GM12874 (cell line): ENCODE measurements at regions not wholly inside any gene's neighbourhood (a gene's known extent, or its start where the extent isn't known, plus 50 kb on each side); places are given as distances from the start of the nearest gene placed in this dataset.

ENCODE experiments used
- CTCF ChIP-seq: IDR thresholded peaks from 2 replicates; pipeline ENCODE4 v1.5.1; 2011; ENCODE audit warnings: low read depth, mild to moderate bottlenecking, control low read depth, low read length, moderate library complexity; ENCODE audit not compliant: insufficient read depth

- no peak for TF ChIP-seq CTCF
Observed at GRCh38 chr10:36677431-36677768, 448.0 kb upstream of the ANKRD30A start.

GRCh38 chr10:36676756-36677430 is 448.5 kb upstream of the ANKRD30A start:
- TF ChIP-seq CTCF = no peak

GRCh38 chr10:36676321-36676720 is 449.1 kb upstream of the ANKRD30A start:
- TF ChIP-seq CTCF = no peak

- TF ChIP-seq CTCF = no peak
Observed at GRCh38 chr10:36675458-36675880, 449.9 kb upstream of the ANKRD30A start.

GRCh38 chr10:36671607-36672006 is 453.8 kb upstream of the ANKRD30A start:
- no peak for TF ChIP-seq CTCF

- no peak for TF ChIP-seq CTCF
Observed at GRCh38 chr10:36670621-36671402, 454.6 kb upstream of the ANKRD30A start.

GRCh38 chr10:36669615-36670352 is 455.6 kb upstream of the ANKRD30A start:
- TF ChIP-seq CTCF = no peak
